H1 (cell line): ENCODE measurements at regions not wholly inside any gene's neighbourhood (a gene's known extent, or its start where the extent isn't known, plus 50 kb on each side); places are given as distances from the start of the nearest gene placed in this dataset.

Source experiments
- CTCF ChIA-PET: fragments of 300-600 bp; sonication (Branson Sonifier 250); formaldehyde crosslinking; loops from one replicate; lab custom pipeline; 2021; ENCODE audit not compliant: partially characterized antibody; lab: Charles Lee
- POLR2A ChIA-PET: fragments of 300-600 bp; sonication (Branson Sonifier 250); formaldehyde crosslinking; loops from one replicate; lab custom pipeline; 2021; ENCODE audit warnings: inconsistent platforms; ENCODE audit not compliant: partially characterized antibody; lab: Charles Lee
- DNase-seq, 2 experiments: peaks; one replicate each; pipeline versions ENCODE4 v3.0.0 to v3.0.0-alpha.2; 2010 to 2022; ENCODE audit warnings: low spot score in 2 of 2, low read depth in 1 of 2, mixed read lengths in 1 of 2
- FAIRE-seq: peaks from 2 replicates; lab custom pipeline; 2011; peaks lifted over from hg19 to GRCh38; lab: Jason Lieb, UNC
- H2AFZ ChIP-seq: 2 replicates; pipeline ENCODE4 v1.8.1; 2012; ENCODE audit warnings: low read length, inconsistent platforms
- H2AK5ac ChIP-seq: 2 replicates; pipeline ENCODE4 v1.6.1; 2013; ENCODE audit warnings: low read depth, low read length
- H2BK120ac ChIP-seq: replicated peaks from 2 replicates; pipeline ENCODE3; 2013; ENCODE audit warnings: low read depth, low read length, inconsistent platforms
- H2BK12ac ChIP-seq: 2 replicates; pipeline ENCODE4 v1.6.1; 2013; ENCODE audit warnings: low read depth, low read length
- H2BK15ac ChIP-seq: 2 replicates; pipeline ENCODE4 v1.6.1; 2013; ENCODE audit warnings: low read length
- H2BK20ac ChIP-seq: 2 replicates; pipeline ENCODE4 v1.6.1; 2013; ENCODE audit warnings: low read length
- H2BK5ac ChIP-seq: 2 replicates; pipeline ENCODE4 v1.6.1; 2013; ENCODE audit warnings: low read depth, low read length
- H3K14ac ChIP-seq: 2 replicates; pipeline ENCODE4 v1.6.1; 2013; ENCODE audit warnings: inconsistent platforms; ENCODE audit not compliant: insufficient read length
- H3K18ac ChIP-seq: 2 replicates; pipeline ENCODE4 v1.6.1; 2013; ENCODE audit warnings: low read length; ENCODE audit errors: extremely low read depth
- H3K23ac ChIP-seq: 2 replicates; pipeline ENCODE4 v1.6.1; 2013; ENCODE audit warnings: inconsistent platforms; ENCODE audit not compliant: insufficient read length
- H3K23me2 ChIP-seq: 2 replicates; pipeline ENCODE4 v1.6.1; 2013; ENCODE audit warnings: low read depth, low read length
- H3K27ac ChIP-seq: 2 replicates; pipeline ENCODE4 v1.6.1; 2011; ENCODE audit warnings: low read depth, low read length, inconsistent platforms
- H3K27me3 ChIP-seq, 4 experiments: replicated peaks in 1 of 4; 1 replicate in 1 of 4; 2 replicates in 3 of 4; pipeline versions ENCODE4 v1.6.1 to v1.8.1; 2011 to 2013; ENCODE audit warnings: low read length in 3 of 4, mild to moderate bottlenecking in 3 of 4, inconsistent platforms in 2 of 4, mixed read lengths in 2 of 4, moderate library complexity in 1 of 4; ENCODE audit not compliant: control insufficient read depth in 3 of 4, insufficient read depth in 3 of 4; ENCODE audit errors: extremely low read depth in 1 of 4
- H3K36me3 ChIP-seq, 4 experiments: 2 replicates each; pipeline versions ENCODE4 v1.6.1 to v1.8.1; 2011 to 2013; ENCODE audit warnings: mild to moderate bottlenecking in 4 of 4, low read length in 3 of 4, moderate library complexity in 2 of 4, control low read depth in 1 of 4, inconsistent platforms in 1 of 4; ENCODE audit not compliant: insufficient read depth in 4 of 4, control insufficient read depth in 2 of 4
- H3K4ac ChIP-seq: replicated peaks from 2 replicates; pipeline ENCODE3; 2013; ENCODE audit warnings: low read length, low read depth, mixed read lengths, inconsistent platforms; ENCODE audit not compliant: insufficient read length
- H3K4me1 ChIP-seq, 4 experiments: replicated peaks in 1 of 4; 1 replicate in 1 of 4; 2 replicates in 3 of 4; pipeline versions ENCODE4 v1.6.1 to v1.8.1; 2011 to 2013; ENCODE audit warnings: low read length in 3 of 4, inconsistent platforms in 2 of 4, mixed read lengths in 1 of 4; ENCODE audit not compliant: insufficient read depth in 4 of 4, control insufficient read depth in 3 of 4
- H3K4me2 ChIP-seq, 2 experiments: 2 replicates each; pipeline versions ENCODE4 v1.6.1 to v1.8.1; 2011 to 2013; ENCODE audit warnings: low read depth in 2 of 2, low read length in 2 of 2, control low read depth in 1 of 2, inconsistent platforms in 1 of 2, mild to moderate bottlenecking in 1 of 2; ENCODE audit not compliant: insufficient read depth in 1 of 2
- H3K4me3 ChIP-seq, 4 experiments: fragments of 200-600, 300-600 bp in 1 of 4; sonication (generic), shearing (Covaris generic), sonication (Bioruptor Twin) in 1 of 4; 2 replicates each; pipeline versions ENCODE4 v1.5.1 to v1.8.1; 2011 to 2016; ENCODE audit warnings: low read length in 4 of 4, low read depth in 3 of 4, control low read depth in 2 of 4, inconsistent platforms in 2 of 4, mild to moderate bottlenecking in 2 of 4, mixed read lengths in 1 of 4, moderate library complexity in 1 of 4; ENCODE audit not compliant: insufficient read depth in 2 of 4; ENCODE audit errors: extremely low read depth in 1 of 4
- H3K56ac ChIP-seq: replicated peaks from 2 replicates; pipeline ENCODE3; 2013; ENCODE audit warnings: low read depth, mild to moderate bottlenecking, mixed read lengths, low read length, inconsistent platforms; ENCODE audit not compliant: insufficient read length
- H3K79me1 ChIP-seq: 2 replicates; pipeline ENCODE4 v1.6.1; 2013; ENCODE audit warnings: low read depth, low read length, control low read depth
- H3K79me2 ChIP-seq, 2 experiments: 2 replicates each; pipeline versions ENCODE4 v1.6.1 to v1.8.1; 2012 to 2013; ENCODE audit warnings: low read length in 2 of 2, mild to moderate bottlenecking in 2 of 2, inconsistent platforms in 1 of 2; ENCODE audit not compliant: insufficient read depth in 2 of 2, control insufficient read depth in 1 of 2
- H3K9ac ChIP-seq, 4 experiments: replicated peaks in 1 of 4; 1 replicate in 1 of 4; 2 replicates in 3 of 4; pipeline versions ENCODE4 v1.6.1 to v1.8.1; 2011 to 2013; ENCODE audit warnings: low read depth in 3 of 4, low read length in 3 of 4, control low read depth in 2 of 4, mild to moderate bottlenecking in 2 of 4, moderate library complexity in 2 of 4, inconsistent platforms in 1 of 4; ENCODE audit errors: extremely low read depth in 1 of 4
- H3K9me3 ChIP-seq, 2 experiments: 2 replicates each; pipeline versions ENCODE4 v1.6.1 to v1.8.1; 2012 to 2013; ENCODE audit warnings: mild to moderate bottlenecking in 2 of 2, moderate library complexity in 2 of 2, control low read depth in 1 of 2, inconsistent platforms in 1 of 2, low read depth in 1 of 2, low read length in 1 of 2, mixed read lengths in 1 of 2; ENCODE audit not compliant: insufficient read depth in 2 of 2
- H4K20me1 ChIP-seq, 2 experiments: replicated peaks in 1 of 2; 2 replicates each; pipeline versions ENCODE3 to v1.8.1; 2011 to 2013; ENCODE audit warnings: inconsistent platforms in 2 of 2, low read length in 2 of 2, mild to moderate bottlenecking in 1 of 2; ENCODE audit not compliant: insufficient read depth in 2 of 2, control insufficient read depth in 1 of 2
- H4K5ac ChIP-seq: 2 replicates; pipeline ENCODE4 v1.6.1; 2013; ENCODE audit warnings: low read length, low read depth, mixed read lengths, inconsistent platforms; ENCODE audit not compliant: insufficient read length
- H4K8ac ChIP-seq: 2 replicates; pipeline ENCODE4 v1.8.0; 2013; ENCODE audit warnings: mild to moderate bottlenecking, moderate library complexity, low read length, inconsistent platforms; ENCODE audit not compliant: insufficient read depth; ENCODE audit errors: extremely low read depth
- H4K91ac ChIP-seq: replicated peaks from 2 replicates; pipeline ENCODE3; 2013; ENCODE audit warnings: low read length, mixed read lengths, inconsistent platforms; ENCODE audit not compliant: insufficient read length
- CHD1 ChIP-seq: IDR thresholded peaks from 2 replicates; pipeline ENCODE4 v1.6.1; 2012; ENCODE audit warnings: low read depth, low read length, improper control_type of control experiment
- EZH2 ChIP-seq: fragments of 200-600 bp; sonication (generic); IDR thresholded peaks from 2 replicates; pipeline ENCODE4 v1.7.1; 2012; ENCODE audit warnings: low read depth, mild to moderate bottlenecking, moderate library complexity, low read length, inconsistent platforms; ENCODE audit not compliant: severe bottlenecking
- PHF8 ChIP-seq: fragments of 200-600 bp; sonication (generic); conservative IDR thresholded peaks from 2 replicates; pipeline ENCODE4 v1.7.1; 2012; ENCODE audit warnings: low read depth, mild to moderate bottlenecking, inconsistent platforms, low read length, moderate library complexity
- SIN3A ChIP-seq, 2 experiments: IDR thresholded peaks in 1 of 2; conservative IDR thresholded peaks in 1 of 2; 2 replicates each; pipeline ENCODE4 v1.6.1; 2011 to 2012; ENCODE audit warnings: low read length in 2 of 2, improper control_type of control experiment in 1 of 2, low read depth in 1 of 2, mild to moderate bottlenecking in 1 of 2
- TBP ChIP-seq: IDR thresholded peaks from 2 replicates; pipeline ENCODE4 v1.6.1; 2011; ENCODE audit warnings: low read depth, low read length, improper control_type of control experiment
- WGBS, 2 experiments: shearing (Covaris generic) in 1 of 2; methylation state at CpG; one replicate each; pipeline versions ENCODE4 v1.1.6 to v1.1.7; 2013 to 2015; ENCODE audit warnings: low lambda C conversion rate in 2 of 2, mixed read lengths in 2 of 2, inconsistent platforms in 1 of 2, low coverage in 1 of 2, missing lambda C conversion rate in 1 of 2; ENCODE audit not compliant: insufficient replicate concordance in 2 of 2, insufficient coverage in 1 of 2, insufficient read length in 1 of 2; ENCODE audit errors: extremely low coverage in 1 of 2, missing lambda C conversion rate in 1 of 2; 5-methylcytosine and 5-hydroxymethylcytosine counted together

DNA sequence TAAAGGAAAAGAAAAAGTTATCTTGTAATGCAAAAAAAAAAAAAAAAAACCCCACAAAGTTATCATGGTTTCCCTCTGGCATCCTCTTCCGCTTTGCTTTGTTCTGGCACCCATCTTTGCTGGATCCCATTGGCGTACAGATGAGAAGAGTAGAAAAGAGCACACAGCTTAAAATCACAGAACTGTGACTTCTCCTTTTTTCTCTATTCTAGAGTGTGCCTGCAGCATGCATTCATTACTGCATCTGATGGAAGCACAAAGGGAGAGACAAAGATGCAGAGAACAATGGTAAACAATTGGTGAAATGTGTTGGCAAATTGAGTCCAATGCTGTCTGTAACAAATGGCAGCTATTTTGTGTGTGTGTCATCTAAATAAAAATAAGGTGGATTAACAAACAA is 440.8 kb upstream of the PIK3R1 start:
- H3K4me3 ChIP-seq = no peak overlapping the region
- FAIRE-seq (no peak), DNase-seq (no peak)
- H3K79me1 ChIP-seq = no peaks in the 10 kb centered on the region; the same call in 1 of the 2 replicates
- H2BK12ac ChIP-seq = no peak overlapping the region
- no peak overlapping the region for H3K9ac ChIP-seq
- H2BK5ac ChIP-seq = no peak overlapping the region
- no peak overlapping the region for H4K5ac ChIP-seq
- H4K20me1 ChIP-seq = no peaks in the 10 kb centered on the region
- H3K18ac ChIP-seq = no peak overlapping the region
- no peaks in the 10 kb centered on the region for H3K9me3 ChIP-seq
- no peaks in the 10 kb centered on the region for H3K36me3 ChIP-seq
- POLR2A ChIA-PET = no interaction called here
- no peak overlapping the region for H2BK20ac ChIP-seq
- H3K14ac ChIP-seq = no peak overlapping the region
- no peak overlapping the region for H3K27ac ChIP-seq
- no peak overlapping the region for H4K8ac ChIP-seq
- no peak overlapping the region for H2AFZ ChIP-seq
- H2BK15ac ChIP-seq = no peak overlapping the region
- H3K23ac ChIP-seq = no peak overlapping the region
- H2AK5ac ChIP-seq = no peak overlapping the region
- CTCF ChIA-PET = interaction anchor here (0.6 to 0.7 kb wide), 2 partner anchors 226 to 441 kb away, joined by 3 to 5 read pairs; partner anchors contain the start of gene PIK3R1
- no peak overlapping the region for H3K4me2 ChIP-seq
- WGBS, 2 experiments = 84% methylated on average over 2 of the region's 2 CpGs; no CpG with 5 or more reads in 1 of the 2 experiments
- H2BK120ac ChIP-seq = no peak overlapping the region
- H3K23me2 ChIP-seq = no peaks in the 10 kb centered on the region
- no peaks in the 10 kb centered on the region for H3K79me2 ChIP-seq
- no peak overlapping the region for H3K4ac ChIP-seq
- TF ChIP-seq TBP (no peak), PHF8 (no peak), SIN3A (conservative IDR thresholded peaks at IDR 0.05 in 1 of 2, IDR thresholded peaks at IDR 0.05 in 1 of 2; ENCODE audit: low read depth in 1 of 2, low read length in 2 of 2) (no peak), EZH2 (no peak), CHD1 (no peak)
- no peak overlapping the region for H3K56ac ChIP-seq
- peaks cover 0 to 13% (median 0%) of the 10 kb centered on the region in 4 experiments; a peak in 3 of 7 replicates for H3K4me1 ChIP-seq
- no peak overlapping the region for H4K91ac ChIP-seq
- H3K27me3 ChIP-seq = no peaks in the 10 kb centered on the region; a peak in 1 of 7 replicates
